ENCODE measurements at regions not wholly inside any gene's neighbourhood (a gene's known extent, or its start where the extent isn't known, plus 50 kb on each side); places are given as distances from the start of the nearest gene placed in this dataset.

DNA sequence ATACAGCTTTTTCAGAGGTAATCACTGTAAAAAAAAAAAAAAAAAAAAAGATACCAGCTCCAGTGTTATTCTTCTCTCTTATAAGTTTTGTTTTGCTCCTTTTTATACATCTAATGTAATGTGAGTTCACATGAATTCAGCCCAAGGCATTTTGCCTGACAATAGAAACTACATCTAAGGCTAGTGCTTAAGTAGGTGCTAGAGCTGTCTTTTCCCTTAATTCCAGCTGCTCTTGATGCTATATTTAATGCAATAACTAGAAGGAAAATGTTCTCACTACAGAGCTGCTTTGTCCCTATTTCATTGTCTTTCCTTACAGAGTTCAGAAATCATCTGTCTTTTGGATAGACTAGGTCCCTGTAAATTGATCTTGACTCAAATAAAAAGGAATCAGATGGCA is 150.1 kb downstream of the NAA11 start:
- Histone ChIP-seq H3K4me1 (ENCODE audit: low read depth, poor library complexity, severe bottlenecking) (peaks cover 25% of the 10 kb centered on the region), H3K36me3 (ENCODE audit: insufficient read depth) (no peaks in the 10 kb centered on the region), H2AFZ (ENCODE audit: low read depth) (no peak overlapping the region), H3K4me3 (IDR thresholded peaks at IDR 0.05; ENCODE audit: insufficient read depth, low read depth, low read length) (no peak overlapping the region), H3K79me2 (ENCODE audit: insufficient read depth, low read depth) (no peaks in the 10 kb centered on the region), H3K27me3 (ENCODE audit: insufficient read depth, low read depth) (no peaks in the 10 kb centered on the region), H3K4me2 (no peak overlapping the region), H3K27ac (no peak overlapping the region), H3K9ac (no peak overlapping the region), H4K20me1 (ENCODE audit: insufficient read depth) (no peaks in the 10 kb centered on the region)
- TF ChIP-seq, protein P1, sequence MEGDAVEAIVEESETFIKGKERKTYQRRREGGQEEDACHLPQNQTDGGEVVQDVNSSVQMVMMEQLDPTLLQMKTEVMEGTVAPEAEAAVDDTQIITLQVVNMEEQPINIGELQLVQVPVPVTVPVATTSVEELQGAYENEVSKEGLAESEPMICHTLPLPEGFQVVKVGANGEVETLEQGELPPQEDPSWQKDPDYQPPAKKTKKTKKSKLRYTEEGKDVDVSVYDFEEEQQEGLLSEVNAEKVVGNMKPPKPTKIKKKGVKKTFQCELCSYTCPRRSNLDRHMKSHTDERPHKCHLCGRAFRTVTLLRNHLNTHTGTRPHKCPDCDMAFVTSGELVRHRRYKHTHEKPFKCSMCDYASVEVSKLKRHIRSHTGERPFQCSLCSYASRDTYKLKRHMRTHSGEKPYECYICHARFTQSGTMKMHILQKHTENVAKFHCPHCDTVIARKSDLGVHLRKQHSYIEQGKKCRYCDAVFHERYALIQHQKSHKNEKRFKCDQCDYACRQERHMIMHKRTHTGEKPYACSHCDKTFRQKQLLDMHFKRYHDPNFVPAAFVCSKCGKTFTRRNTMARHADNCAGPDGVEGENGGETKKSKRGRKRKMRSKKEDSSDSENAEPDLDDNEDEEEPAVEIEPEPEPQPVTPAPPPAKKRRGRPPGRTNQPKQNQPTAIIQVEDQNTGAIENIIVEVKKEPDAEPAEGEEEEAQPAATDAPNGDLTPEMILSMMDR (conservative IDR thresholded peaks at IDR 0.05; ENCODE audit: low read depth, low read length) = no peak

DNA sequence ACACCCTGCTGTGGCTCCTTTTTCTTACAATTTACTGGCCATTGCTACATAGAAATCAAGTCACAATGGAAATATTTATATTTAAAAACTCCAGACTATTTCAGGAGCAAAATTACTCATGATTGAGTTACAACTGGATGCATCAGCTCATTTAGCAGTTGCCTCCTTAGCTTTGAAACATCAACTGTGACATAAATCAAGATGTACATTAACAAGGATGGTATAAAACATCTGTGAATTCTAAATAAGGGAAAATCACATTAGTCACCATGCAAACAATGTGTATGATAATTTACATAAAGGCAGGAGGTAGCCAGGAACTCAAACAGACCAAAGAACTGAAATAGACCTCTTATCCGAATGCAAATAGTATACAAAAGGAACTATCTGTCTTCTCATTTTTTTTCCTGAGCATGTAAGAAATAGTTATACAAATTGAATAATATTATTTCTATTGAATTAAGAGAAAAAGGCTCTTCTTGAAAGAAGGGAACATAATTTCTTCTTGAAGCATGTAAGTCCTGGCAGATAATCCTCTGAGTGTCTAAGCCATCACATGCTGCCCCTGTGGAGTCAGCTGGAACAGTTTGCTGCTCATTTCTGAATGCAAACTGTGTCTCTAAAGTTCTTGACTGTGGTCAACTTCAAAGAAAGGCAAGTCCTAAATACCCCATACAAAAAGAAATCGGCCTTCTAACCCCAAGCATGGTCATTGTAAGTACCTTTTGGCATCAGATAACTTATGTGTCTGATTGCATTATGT is 151.2 kb downstream of the NAA11 start:
- Histone ChIP-seq H3K4me1 (ENCODE audit: low read depth, poor library complexity, severe bottlenecking) (peaks cover 36% of the 10 kb centered on the region), H3K36me3 (ENCODE audit: insufficient read depth) (no peaks in the 10 kb centered on the region), H2AFZ (ENCODE audit: low read depth) (no peak overlapping the region), H3K4me2 (no peak overlapping the region), H3K27me3 (ENCODE audit: insufficient read depth, low read depth) (no peaks in the 10 kb centered on the region), H3K79me2 (ENCODE audit: insufficient read depth, low read depth) (no peaks in the 10 kb centered on the region), H3K27ac (no peak overlapping the region), H3K4me3 (IDR thresholded peaks at IDR 0.05; ENCODE audit: insufficient read depth, low read depth, low read length) (no peak overlapping the region), H3K9ac (no peak overlapping the region), H4K20me1 (ENCODE audit: insufficient read depth) (no peaks in the 10 kb centered on the region)
- TF ChIP-seq, protein P1 (conservative IDR thresholded peaks at IDR 0.05; ENCODE audit: low read depth, low read length) = no peak

DNA sequence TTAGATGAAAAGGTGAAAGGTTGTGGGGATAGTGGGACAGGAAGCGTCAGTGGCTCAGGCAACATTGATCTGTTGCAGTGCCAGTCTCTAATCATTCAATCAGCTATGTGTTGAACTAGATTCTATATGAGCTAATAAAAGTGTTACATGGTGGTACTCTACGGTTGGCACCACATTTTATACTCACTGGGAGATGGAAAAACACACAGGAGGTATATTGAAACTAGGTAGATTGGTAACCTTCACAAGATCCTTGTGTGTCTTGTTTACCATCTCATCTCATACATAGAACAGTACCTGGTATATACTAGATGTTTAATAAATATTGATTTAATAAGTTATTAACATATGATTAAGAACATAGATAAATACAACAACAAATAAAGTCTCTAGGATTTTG is 152.7 kb downstream of the NAA11 start:
- TF ChIP-seq, protein P1 (conservative IDR thresholded peaks at IDR 0.05; ENCODE audit: low read depth, low read length) = no peak
- Histone ChIP-seq H4K20me1 (ENCODE audit: insufficient read depth) (no peaks in the 10 kb centered on the region), H3K27me3 (ENCODE audit: insufficient read depth, low read depth) (no peaks in the 10 kb centered on the region), H2AFZ (ENCODE audit: low read depth) (no peak overlapping the region), H3K27ac (no peak overlapping the region), H3K4me1 (ENCODE audit: low read depth, poor library complexity, severe bottlenecking) (peaks cover 43% of the 10 kb centered on the region), H3K79me2 (ENCODE audit: insufficient read depth, low read depth) (no peaks in the 10 kb centered on the region), H3K4me3 (IDR thresholded peaks at IDR 0.05; ENCODE audit: insufficient read depth, low read depth, low read length) (no peak overlapping the region), H3K9ac (no peak overlapping the region), H3K4me2 (no peak overlapping the region), H3K36me3 (ENCODE audit: insufficient read depth) (no peaks in the 10 kb centered on the region)

DNA sequence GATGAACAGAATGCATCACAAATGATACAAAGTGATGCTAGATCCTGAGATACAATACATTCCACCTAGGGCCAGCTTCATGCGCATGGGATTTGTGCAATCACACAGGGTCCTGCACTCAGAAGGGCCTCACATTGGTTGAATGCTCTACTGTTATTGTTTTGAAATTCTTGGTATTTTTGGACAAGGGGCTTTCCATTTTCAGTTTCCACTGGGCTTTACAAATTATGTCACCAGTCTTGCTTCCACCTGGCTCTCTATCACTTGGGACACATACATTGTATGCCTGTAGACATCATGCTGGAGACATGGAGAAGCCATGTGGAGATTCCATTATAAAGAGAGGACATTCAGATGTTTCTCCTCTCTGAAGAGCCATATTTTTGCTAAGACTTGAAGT is 155.8 kb downstream of the NAA11 start:
- H3K36me3 ChIP-seq (ENCODE audit: insufficient read depth) = no peaks in the 10 kb centered on the region
- H3K27ac ChIP-seq = peak overlapping the region; percentile 26; the same call in 1 of the 2 replicates
- peak overlapping the region; percentile 19; the same call in 1 of the 2 replicates for H2AFZ ChIP-seq (ENCODE audit: low read depth)
- no peaks in the 10 kb centered on the region for H3K27me3 ChIP-seq (ENCODE audit: insufficient read depth, low read depth)
- TF ChIP-seq, protein P1 (conservative IDR thresholded peaks at IDR 0.05; ENCODE audit: low read depth, low read length) = no peak
- H3K9ac ChIP-seq = no peak overlapping the region
- H3K79me2 ChIP-seq (ENCODE audit: insufficient read depth, low read depth) = no peaks in the 10 kb centered on the region
- peaks cover 43% of the 10 kb centered on the region for H3K4me1 ChIP-seq (ENCODE audit: low read depth, poor library complexity, severe bottlenecking)
- peak overlapping the region; percentile 3 for H3K4me2 ChIP-seq
- H4K20me1 ChIP-seq (ENCODE audit: insufficient read depth) = no peaks in the 10 kb centered on the region
- H3K4me3 ChIP-seq (IDR thresholded peaks at IDR 0.05; ENCODE audit: insufficient read depth, low read depth, low read length) = no peak overlapping the region
